ENCODE measurements at regions not wholly inside any gene's neighbourhood (a gene's known extent, or its start where the extent isn't known, plus 50 kb on each side); places are given as distances from the start of the nearest gene placed in this dataset.
"Not testable (repeated sequence)": the region's sequence is repeated elsewhere in the genome, so short reads cannot be mapped to it uniquely, and the experiment has no call there.

GRCh38 chr2:173550143-173550542 is 195.5 kb downstream of the CDCA7 start:
- no peak for DNase-seq

- no peak for DNase-seq
Observed at GRCh38 chr2:173552531-173552930, 197.9 kb downstream of the CDCA7 start.

- DNase-seq = no peak
Observed at GRCh38 chr2:173553593-173553992, 198.9 kb downstream of the CDCA7 start.

GRCh38 chr2:173555833-173556232 is 201.2 kb downstream of the CDCA7 start:
- DNase-seq = peak; percentile 15

- DNase-seq = no peak
Observed at GRCh38 chr2:173556816-173557215, 202.1 kb downstream of the CDCA7 start.

- no peak for DNase-seq
Observed at GRCh38 chr2:173557497-173557896, 202.8 kb downstream of the CDCA7 start.

GRCh38 chr2:173567493-173567892 is 212.8 kb downstream of the CDCA7 start:
- no peak for DNase-seq

GRCh38 chr2:173568054-173568453 is 213.4 kb downstream of the CDCA7 start:
- peak; percentile 41 for DNase-seq

GRCh38 chr2:173571021-173571821 is 216.5 kb downstream of the CDCA7 start:
- no peak for DNase-seq

GRCh38 chr2:173571887-173572680 is 217.4 kb downstream of the CDCA7 start:
- DNase-seq = no peak

GRCh38 chr2:173572848-173573247 is 218.2 kb downstream of the CDCA7 start:
- DNase-seq = no peak

GRCh38 chr2:173573782-173574181 is 219.1 kb downstream of the CDCA7 start:
- not testable (repeated sequence) for DNase-seq

GRCh38 chr2:173574324-173575112 is 219.8 kb downstream of the CDCA7 start:
- DNase-seq = no peak

- no peak for DNase-seq
Observed at GRCh38 chr2:173578404-173579107, 223.9 kb downstream of the CDCA7 start.

GRCh38 chr2:173580351-173580750 is 225.7 kb downstream of the CDCA7 start:
- DNase-seq = no peak

- no peak for DNase-seq
Observed at GRCh38 chr2:173580956-173581355, 226.3 kb downstream of the CDCA7 start.

GRCh38 chr2:173583196-173583595 is 228.5 kb downstream of the CDCA7 start:
- no peak for DNase-seq

- DNase-seq = no peak
Observed at GRCh38 chr2:173584000-173584399, 229.3 kb downstream of the CDCA7 start.

- DNase-seq = no peak
Observed at GRCh38 chr2:173584676-173585458, 230.2 kb downstream of the CDCA7 start.

- peak; percentile 57 for DNase-seq
Observed at GRCh38 chr2:173588931-173589369, 234.3 kb downstream of the CDCA7 start.

- no peak for DNase-seq
Observed at GRCh38 chr2:173589604-173590275, 235.1 kb downstream of the CDCA7 start.

Measured in kidney glomerular epithelial cell (primary cell).